Caco-2 (cell line): ENCODE measurements at regions not wholly inside any gene's neighbourhood (a gene's known extent, or its start where the extent isn't known, plus 50 kb on each side); places are given as distances from the start of the nearest gene placed in this dataset.

ENCODE experiments used
- BruUV-seq: library from RNA; stranded (reverse); fragments of 400-500 nt; replicated peaks from 2 replicates; lab custom pipeline; 2021; lab: Mats Ljungman, UMichigan
- CTCF ChIA-PET: fragments of 300-600 bp; sonication (Branson Sonifier 250); formaldehyde crosslinking; loops from one replicate; lab custom pipeline; 2022; ENCODE audit warnings: antibody characterized with exemption; lab: Charles Lee
- POLR2A ChIA-PET: fragments of 300-600 bp; sonication (Branson Sonifier 250); formaldehyde crosslinking; loops from one replicate; lab custom pipeline; 2022; ENCODE audit warnings: antibody characterized with exemption; lab: Charles Lee
- DNase-seq, 2 experiments: peaks; one replicate each; pipeline versions ENCODE4 v3.0.0 to v3.0.0-alpha.2; 2020 to 2022
- H3K27me3 ChIP-seq: replicated peaks from 2 replicates; pipeline ENCODE4 v1.6.0; 2011; ENCODE audit warnings: low read length; ENCODE audit not compliant: control insufficient read depth, insufficient read depth
- H3K36me3 ChIP-seq: 2 replicates; pipeline ENCODE4 v1.5.1; 2011; ENCODE audit warnings: low read length; ENCODE audit not compliant: control insufficient read depth, insufficient read depth
- H3K4me1 ChIP-seq: fragments of 250-450 bp; sonication (Bioruptor Pico); 2 replicates; pipeline ENCODE4 v1.5.1; 2020; ENCODE audit warnings: mild to moderate bottlenecking
- H3K4me3 ChIP-seq: 2 replicates; pipeline ENCODE4 v1.5.1; 2011; ENCODE audit warnings: low read depth, mild to moderate bottlenecking, control low read depth, low read length
- H3K9me3 ChIP-seq: fragments of 250-450 bp; sonication (Bioruptor Pico); 2 replicates; pipeline ENCODE4 v1.5.1; 2020; ENCODE audit warnings: mild to moderate bottlenecking, moderate library complexity
- H3K27ac Mint-ChIP-seq: one replicate; pipeline ENCODE4 v1.8.0; 2022; ENCODE audit warnings: mixed read lengths; ENCODE audit not compliant: unreplicated experiment
- H3K27me3 Mint-ChIP-seq: one replicate; pipeline ENCODE4 v1.8.0; 2022; ENCODE audit warnings: mixed read lengths; ENCODE audit not compliant: insufficient read depth, unreplicated experiment
- H3K36me3 Mint-ChIP-seq: one replicate; pipeline ENCODE4 v1.8.0; 2022; ENCODE audit warnings: mild to moderate bottlenecking, mixed read lengths; ENCODE audit not compliant: insufficient read depth, unreplicated experiment
- H3K4me1 Mint-ChIP-seq: one replicate; pipeline ENCODE4 v1.8.0; 2022; ENCODE audit warnings: low read depth, mixed read lengths; ENCODE audit not compliant: unreplicated experiment
- H3K4me3 Mint-ChIP-seq: one replicate; pipeline ENCODE4 v1.8.0; 2022; ENCODE audit warnings: mild to moderate bottlenecking, moderate library complexity, mixed read lengths; ENCODE audit not compliant: unreplicated experiment
- H3K9me3 Mint-ChIP-seq: one replicate; pipeline ENCODE4 v1.8.0; 2022; ENCODE audit warnings: mixed read lengths; ENCODE audit not compliant: unreplicated experiment
- intact Hi-C: fragments of 100-400 bp; cut with micrococcal nuclease; formaldehyde crosslinking; loops from one replicate; pipeline ENCODE4 v1.10.0; 2022; ENCODE audit not compliant: unreplicated experiment
- TF ChIP-seq, protein P1 (sequence below), 2 experiments: fragments of 200-600 bp in 1 of 2; IDR thresholded peaks; 1 replicate in 1 of 2; 2 replicates in 1 of 2; pipeline versions ENCODE4 v1.5.1 to v1.8.0; 2011 to 2022; ENCODE audit warnings: antibody characterized with exemption in 1 of 2, control low read depth in 1 of 2, inconsistent platforms in 1 of 2, low read depth in 1 of 2, low read length in 1 of 2, mild to moderate bottlenecking in 1 of 2, moderate library complexity in 1 of 2; ENCODE audit not compliant: insufficient read depth in 1 of 2, severe bottlenecking in 1 of 2, unreplicated experiment in 1 of 2

DNA sequence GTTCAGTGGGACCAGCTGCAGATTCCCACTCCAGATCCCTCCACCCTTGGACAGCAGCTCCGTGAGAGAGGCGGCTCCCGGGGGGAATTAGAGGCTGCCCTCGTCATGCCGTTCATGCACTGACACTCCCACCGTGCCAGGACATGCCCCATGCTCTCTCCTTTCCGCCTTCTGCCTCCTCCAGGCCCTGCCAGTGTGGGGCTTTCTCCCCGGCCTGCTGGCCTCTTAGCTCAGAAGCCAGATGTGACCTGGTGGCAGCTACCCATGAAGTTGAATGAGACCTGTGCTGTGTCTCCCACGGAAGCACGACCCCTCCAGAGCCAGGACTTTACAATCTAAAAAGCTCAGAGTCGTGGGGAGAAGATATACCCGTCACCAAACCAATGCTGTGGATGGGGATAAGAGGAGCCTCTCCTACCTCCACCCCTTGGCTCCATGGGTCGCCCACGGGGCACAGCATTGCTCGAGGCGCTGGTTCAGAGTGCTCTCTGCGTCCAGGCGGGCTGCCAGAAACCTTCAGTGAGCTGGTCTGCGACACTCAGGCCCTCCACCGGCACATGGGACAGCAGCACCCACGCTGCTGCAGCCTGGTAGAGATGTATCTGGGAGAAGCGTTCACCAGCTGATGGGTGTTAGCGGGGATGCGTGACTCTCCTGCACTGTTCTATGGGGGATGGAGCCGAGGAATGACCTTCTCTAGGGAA is 111.0 kb upstream of the GPC1 start:
- H3K4me3 ChIP-seq = no peak overlapping the region
- no peaks in the 10 kb centered on the region for H3K27me3 Mint-ChIP-seq
- H3K4me3 Mint-ChIP-seq = no peak overlapping the region
- CTCF ChIA-PET = no interaction called here
- no peaks in the 10 kb centered on the region for H3K4me1 ChIP-seq
- H3K27ac Mint-ChIP-seq = no peak overlapping the region
- DNase-seq = no peak
- H3K27me3 ChIP-seq = no peaks in the 10 kb centered on the region
- BruUV-seq = no TSS peak
- no peaks in the 10 kb centered on the region for H3K4me1 Mint-ChIP-seq
- no peaks in the 10 kb centered on the region for H3K36me3 ChIP-seq
- POLR2A ChIA-PET = no interaction called here
- H3K9me3 ChIP-seq = no peaks in the 10 kb centered on the region
- TF ChIP-seq, protein P1, sequence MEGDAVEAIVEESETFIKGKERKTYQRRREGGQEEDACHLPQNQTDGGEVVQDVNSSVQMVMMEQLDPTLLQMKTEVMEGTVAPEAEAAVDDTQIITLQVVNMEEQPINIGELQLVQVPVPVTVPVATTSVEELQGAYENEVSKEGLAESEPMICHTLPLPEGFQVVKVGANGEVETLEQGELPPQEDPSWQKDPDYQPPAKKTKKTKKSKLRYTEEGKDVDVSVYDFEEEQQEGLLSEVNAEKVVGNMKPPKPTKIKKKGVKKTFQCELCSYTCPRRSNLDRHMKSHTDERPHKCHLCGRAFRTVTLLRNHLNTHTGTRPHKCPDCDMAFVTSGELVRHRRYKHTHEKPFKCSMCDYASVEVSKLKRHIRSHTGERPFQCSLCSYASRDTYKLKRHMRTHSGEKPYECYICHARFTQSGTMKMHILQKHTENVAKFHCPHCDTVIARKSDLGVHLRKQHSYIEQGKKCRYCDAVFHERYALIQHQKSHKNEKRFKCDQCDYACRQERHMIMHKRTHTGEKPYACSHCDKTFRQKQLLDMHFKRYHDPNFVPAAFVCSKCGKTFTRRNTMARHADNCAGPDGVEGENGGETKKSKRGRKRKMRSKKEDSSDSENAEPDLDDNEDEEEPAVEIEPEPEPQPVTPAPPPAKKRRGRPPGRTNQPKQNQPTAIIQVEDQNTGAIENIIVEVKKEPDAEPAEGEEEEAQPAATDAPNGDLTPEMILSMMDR (IDR thresholded peaks at IDR 0.05; ENCODE audit: insufficient read depth in 1 of 2, low read depth in 1 of 2, low read length in 1 of 2, severe bottlenecking in 1 of 2, unreplicated experiment in 1 of 2) = no peak
- no peaks in the 10 kb centered on the region for H3K36me3 Mint-ChIP-seq
- no peaks in the 10 kb centered on the region for H3K9me3 Mint-ChIP-seq
- intact Hi-C loops = no loop called here

- Mint-ChIP-seq H3K4me3 (no peak overlapping the region), H3K27me3 (no peaks in the 10 kb centered on the region), H3K36me3 (no peaks in the 10 kb centered on the region), H3K27ac (no peak overlapping the region), H3K9me3 (no peaks in the 10 kb centered on the region), H3K4me1 (no peaks in the 10 kb centered on the region)
- CTCF ChIA-PET = no interaction called here
- Histone ChIP-seq H3K4me1 (no peaks in the 10 kb centered on the region), H3K4me3 (no peak overlapping the region), H3K36me3 (no peaks in the 10 kb centered on the region), H3K9me3 (no peaks in the 10 kb centered on the region), H3K27me3 (no peaks in the 10 kb centered on the region)
- BruUV-seq = no TSS peak
- TF ChIP-seq, protein P1 (IDR thresholded peaks at IDR 0.05; ENCODE audit: insufficient read depth in 1 of 2, low read depth in 1 of 2, low read length in 1 of 2, severe bottlenecking in 1 of 2, unreplicated experiment in 1 of 2) = no peak
- DNase-seq = no peak
- intact Hi-C loops = no loop called here
- POLR2A ChIA-PET = no interaction called here
These were observed 110.2 kb upstream of the GPC1 start for GRCh38 chr2:240325016-240326007.

GRCh38 chr2:240326246-240326645 is 109.2 kb upstream of the GPC1 start:
- POLR2A ChIA-PET = no interaction called here
- TF ChIP-seq, protein P1 (IDR thresholded peaks at IDR 0.05; ENCODE audit: insufficient read depth in 1 of 2, low read depth in 1 of 2, low read length in 1 of 2, severe bottlenecking in 1 of 2, unreplicated experiment in 1 of 2) = no peak
- BruUV-seq = no TSS peak
- DNase-seq = no peak
- H3K4me1 ChIP-seq = no peaks in the 10 kb centered on the region
- no peaks in the 10 kb centered on the region for H3K27me3 ChIP-seq
- H3K4me3 Mint-ChIP-seq = no peak overlapping the region
- no peak overlapping the region for H3K27ac Mint-ChIP-seq
- CTCF ChIA-PET = no interaction called here
- no peaks in the 10 kb centered on the region for H3K27me3 Mint-ChIP-seq
- no peak overlapping the region for H3K4me3 ChIP-seq
- no peaks in the 10 kb centered on the region for H3K36me3 ChIP-seq
- H3K36me3 Mint-ChIP-seq = no peaks in the 10 kb centered on the region
- no peaks in the 10 kb centered on the region for H3K9me3 ChIP-seq
- intact Hi-C loops = no loop called here
- H3K4me1 Mint-ChIP-seq = no peaks in the 10 kb centered on the region
- no peaks in the 10 kb centered on the region for H3K9me3 Mint-ChIP-seq
